ENCODE measurements at regions not wholly inside any gene's neighbourhood (a gene's known extent, or its start where the extent isn't known, plus 50 kb on each side); places are given as distances from the start of the nearest gene placed in this dataset.

DNA sequence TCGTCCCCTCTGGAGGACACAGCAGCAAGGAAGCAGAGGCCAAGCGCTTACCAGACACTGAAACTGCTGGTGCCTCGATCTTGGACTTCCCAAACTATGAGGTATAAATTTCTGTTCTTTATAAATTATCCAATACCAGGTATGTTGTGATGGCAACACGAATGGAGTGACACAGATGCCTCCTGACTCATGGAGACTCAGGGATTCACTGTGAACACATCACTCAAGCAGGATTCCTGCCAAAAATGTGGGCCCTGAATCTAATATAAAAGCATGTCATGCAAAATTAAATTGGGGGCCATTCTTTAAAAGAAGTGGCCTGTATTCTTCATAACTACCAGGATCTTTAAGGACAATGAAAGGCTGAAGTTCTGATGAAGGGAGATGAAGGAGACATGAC is 52.5 kb upstream of the SLC22A23 start:
- no peak overlapping the region for H3K4me2 ChIP-seq
- DNase-seq (ENCODE audit: low read depth in 1 of 2, low spot score in 1 of 2) (no peak), FAIRE-seq (no peak), ATAC-seq (no peak)
- 66% methylated on average over 4 of the region's 4 CpGs for WGBS (ENCODE audit: missing lambda C conversion rate)
- no peak overlapping the region for H3K27ac ChIP-seq
- H3K9me3 ChIP-seq: no peaks in the 10 kb centered on the region
- TF ChIP-seq, protein P1, sequence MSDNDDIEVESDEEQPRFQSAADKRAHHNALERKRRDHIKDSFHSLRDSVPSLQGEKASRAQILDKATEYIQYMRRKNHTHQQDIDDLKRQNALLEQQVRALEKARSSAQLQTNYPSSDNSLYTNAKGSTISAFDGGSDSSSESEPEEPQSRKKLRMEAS (IDR thresholded peaks at IDR 0.05): no peak
- no peak for TF ChIP-seq CHD2 (IDR thresholded peaks at IDR 0.05; ENCODE audit: low read length, partially characterized antibody)
- POLR2A ChIA-PET: no interaction called here
- no peak overlapping the region for H3K4me3 ChIP-seq
- H3K4me1 ChIP-seq: peaks cover 9% of the 10 kb centered on the region; the same call in 2 of the 3 replicates
- CTCF ChIA-PET: interaction anchor here (3.2 kb wide), 1 partner anchor 223 kb away, joined by 11 read pairs; no protein-coding TSS in a partner anchor

DNA sequence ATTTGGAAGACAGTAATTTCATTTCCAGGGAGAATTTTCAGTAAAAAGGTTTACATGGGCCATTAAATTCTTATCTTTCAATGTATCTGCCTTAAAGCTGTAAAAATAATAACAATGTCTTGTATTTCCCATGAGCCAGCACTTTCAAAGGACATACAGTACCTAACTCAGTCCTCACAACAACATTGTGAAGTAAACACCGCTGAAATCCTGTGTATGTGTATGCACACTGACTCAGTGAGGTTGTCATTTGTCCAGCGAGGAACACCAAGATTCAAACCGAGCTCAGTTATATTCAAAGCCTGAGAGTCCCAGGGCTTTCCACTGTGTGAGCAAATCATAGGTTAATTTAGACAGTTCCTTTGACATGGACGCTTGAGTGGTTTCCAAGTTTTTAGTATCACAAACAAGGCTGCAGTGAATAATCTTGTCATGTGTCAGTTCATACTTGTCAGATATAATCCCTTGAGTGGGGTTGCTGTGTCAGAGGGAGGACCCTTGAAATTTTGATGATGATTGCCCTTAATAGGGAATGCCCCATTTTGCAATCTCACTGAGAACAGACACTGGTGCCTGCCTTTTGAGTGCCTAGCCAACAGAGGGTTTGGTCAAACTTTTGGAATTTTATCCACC is 50.0 kb upstream of the SLC22A23 start:
- 75% methylated on average over 4 of the region's 4 CpGs for WGBS (ENCODE audit: missing lambda C conversion rate)
- TF ChIP-seq RNF2 (IDR thresholded peaks at IDR 0.05; ENCODE audit: borderline replicate concordance, low read depth): no peak
- TF ChIP-seq ZSCAN20 (CRISPR knock-in tag; IDR thresholded peaks at IDR 0.05): no peak
- TF ChIP-seq HDAC2 (IDR thresholded peaks at IDR 0.05): no peak
- TF ChIP-seq RCOR1 (IDR thresholded peaks at IDR 0.05; ENCODE audit: low read depth, low read length): no peak
- TF ChIP-seq RAD21 (conservative IDR thresholded peaks at IDR 0.05 in 1 of 2, IDR thresholded peaks at IDR 0.05 in 1 of 2): no peak
- TF ChIP-seq CHD2 (IDR thresholded peaks at IDR 0.05; ENCODE audit: low read length, partially characterized antibody): no peak
- no peak for TF ChIP-seq POLR2AphosphoS2 (conservative IDR thresholded peaks at IDR 0.05; ENCODE audit: low read length)
- no peak for TF ChIP-seq CEBPB (IDR thresholded peaks at IDR 0.05)
- TF ChIP-seq, protein P2, sequence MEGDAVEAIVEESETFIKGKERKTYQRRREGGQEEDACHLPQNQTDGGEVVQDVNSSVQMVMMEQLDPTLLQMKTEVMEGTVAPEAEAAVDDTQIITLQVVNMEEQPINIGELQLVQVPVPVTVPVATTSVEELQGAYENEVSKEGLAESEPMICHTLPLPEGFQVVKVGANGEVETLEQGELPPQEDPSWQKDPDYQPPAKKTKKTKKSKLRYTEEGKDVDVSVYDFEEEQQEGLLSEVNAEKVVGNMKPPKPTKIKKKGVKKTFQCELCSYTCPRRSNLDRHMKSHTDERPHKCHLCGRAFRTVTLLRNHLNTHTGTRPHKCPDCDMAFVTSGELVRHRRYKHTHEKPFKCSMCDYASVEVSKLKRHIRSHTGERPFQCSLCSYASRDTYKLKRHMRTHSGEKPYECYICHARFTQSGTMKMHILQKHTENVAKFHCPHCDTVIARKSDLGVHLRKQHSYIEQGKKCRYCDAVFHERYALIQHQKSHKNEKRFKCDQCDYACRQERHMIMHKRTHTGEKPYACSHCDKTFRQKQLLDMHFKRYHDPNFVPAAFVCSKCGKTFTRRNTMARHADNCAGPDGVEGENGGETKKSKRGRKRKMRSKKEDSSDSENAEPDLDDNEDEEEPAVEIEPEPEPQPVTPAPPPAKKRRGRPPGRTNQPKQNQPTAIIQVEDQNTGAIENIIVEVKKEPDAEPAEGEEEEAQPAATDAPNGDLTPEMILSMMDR (IDR thresholded peaks at IDR 0.05): no peak
- TF ChIP-seq, protein P3, sequence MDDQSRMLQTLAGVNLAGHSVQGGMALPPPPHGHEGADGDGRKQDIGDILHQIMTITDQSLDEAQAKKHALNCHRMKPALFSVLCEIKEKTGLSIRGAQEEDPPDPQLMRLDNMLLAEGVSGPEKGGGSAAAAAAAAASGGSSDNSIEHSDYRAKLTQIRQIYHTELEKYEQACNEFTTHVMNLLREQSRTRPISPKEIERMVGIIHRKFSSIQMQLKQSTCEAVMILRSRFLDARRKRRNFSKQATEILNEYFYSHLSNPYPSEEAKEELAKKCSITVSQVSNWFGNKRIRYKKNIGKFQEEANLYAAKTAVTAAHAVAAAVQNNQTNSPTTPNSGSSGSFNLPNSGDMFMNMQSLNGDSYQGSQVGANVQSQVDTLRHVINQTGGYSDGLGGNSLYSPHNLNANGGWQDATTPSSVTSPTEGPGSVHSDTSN (IDR thresholded peaks at IDR 0.05): no peak
- TF ChIP-seq CHD4 (IDR thresholded peaks at IDR 0.05; ENCODE audit: borderline replicate concordance): no peak
- no peak for TF ChIP-seq ESRRA (IDR thresholded peaks at IDR 0.05; ENCODE audit: borderline replicate concordance, low read length)
- TF ChIP-seq EP300 (IDR thresholded peaks at IDR 0.05): no peak
- no peak for TF ChIP-seq NFE2L2 (conservative IDR thresholded peaks at IDR 0.05; ENCODE audit: low read length)
- TF ChIP-seq FOXS1 (CRISPR knock-in tag; IDR thresholded peaks at IDR 0.05): no peak
- no peak for TF ChIP-seq GATA3 (IDR thresholded peaks at IDR 0.05; ENCODE audit: borderline replicate concordance)
- no peak for TF ChIP-seq HEYL (CRISPR knock-in tag; IDR thresholded peaks at IDR 0.05)
- Histone ChIP-seq H3K4me2 (no peak overlapping the region), H3K27ac (no peak overlapping the region), H3K4me1 (peaks cover 7% of the 10 kb centered on the region; the same call in 2 of the 3 replicates), H3K9me3 (no peaks in the 10 kb centered on the region), H3K4me3 (no peak overlapping the region)
- FAIRE-seq: no peak
- POLR2A ChIA-PET: no interaction called here
- CTCF ChIA-PET: no interaction called here
- ATAC-seq: no peak
- no peak for DNase-seq (ENCODE audit: low read depth in 1 of 2, low spot score in 1 of 2)
